Right atrium auricular region (tissue), 2 donors: ENCODE measurements at regions not wholly inside any gene's neighbourhood (a gene's known extent, or its start where the extent isn't known, plus 50 kb on each side); places are given as distances from the start of the nearest gene placed in this dataset.

Experiments used
- DNase-seq: peaks from one replicate; pipeline ENCODE4 v3.0.0-alpha.2; 2019; ENCODE audit warnings: low spot score
- H3K27ac ChIP-seq, 2 donors: fragments of 200-600 bp; sonication (generic); 1 replicate in 1 of 2; 2 replicates in 1 of 2; pipeline ENCODE4 v1.5.1; 2016 to 2019
- H3K27me3 ChIP-seq, 2 donors: fragments of 200-600 bp; sonication (generic); one replicate each; pipeline versions ENCODE4 v1.5.1 to v1.6.0; 2017 to 2019
- H3K36me3 ChIP-seq: fragments of 200-600 bp; sonication (generic); one replicate; pipeline ENCODE4 v1.5.1; 2016
- H3K4me1 ChIP-seq, 2 donors: fragments of 200-600 bp; sonication (generic); one replicate each; pipeline versions ENCODE4 v1.5.1 to v1.6.0; 2017 to 2019
- H3K4me3 ChIP-seq, 2 donors: fragments of 200-600 bp; sonication (generic); 1 replicate in 1 of 2; 2 replicates in 1 of 2; pipeline ENCODE4 v1.5.1; 2017 to 2019; ENCODE audit warnings: mild to moderate bottlenecking in 1 of 2, moderate library complexity in 1 of 2
- H3K9me3 ChIP-seq, 2 donors: fragments of 200-600 bp; sonication (generic); one replicate each; pipeline ENCODE4 v1.5.1; 2019
- CTCF ChIP-seq, 2 donors: fragments of 200-600 bp; sonication (generic); IDR thresholded peaks; one replicate each; pipeline ENCODE4 v1.5.1; 2019; ENCODE audit warnings: antibody characterized with exemption in 2 of 2

DNA sequence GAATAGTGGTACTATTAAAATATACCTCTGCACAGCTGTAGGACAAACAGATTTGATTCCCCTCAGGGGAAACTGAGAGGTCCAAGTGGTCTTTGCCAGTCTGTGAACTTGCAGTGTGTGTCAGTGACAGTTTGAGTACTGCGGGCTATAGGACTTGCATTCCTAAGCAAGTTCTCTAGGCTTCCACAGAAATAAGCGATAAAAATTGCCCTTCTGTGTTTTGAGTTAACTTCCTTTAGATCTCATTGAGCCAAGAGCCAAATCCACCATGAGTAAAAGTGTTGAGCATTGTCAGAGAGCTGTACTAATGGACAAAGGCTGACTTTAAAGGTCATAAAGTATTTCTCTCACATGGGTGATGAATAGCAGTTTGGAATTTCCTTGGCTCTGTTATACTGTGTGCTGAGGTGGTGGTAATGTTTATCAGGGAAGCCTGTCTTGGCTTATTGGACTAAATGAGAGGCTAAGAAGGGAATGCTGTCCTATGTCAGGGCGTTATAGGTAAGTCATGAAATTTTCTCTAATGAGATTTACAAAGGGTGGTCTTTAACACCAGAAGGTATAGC, 122.6 kb upstream of the MAP3K7 start:
- no peak for DNase-seq
- H3K4me3 ChIP-seq = no peak overlapping the region
- H3K27ac ChIP-seq = no peak overlapping the region
- H3K9me3 ChIP-seq = no peaks in the 10 kb centered on the region
- H3K4me1 ChIP-seq = no peaks in the 10 kb centered on the region
- no peak for TF ChIP-seq CTCF (IDR thresholded peaks at IDR 0.05)
- no peaks in the 10 kb centered on the region for H3K27me3 ChIP-seq
- H3K36me3 ChIP-seq = no peaks in the 10 kb centered on the region

GRCh38 chr6:90708206-90708737, 121.4 kb upstream of the MAP3K7 start:
- no peak overlapping the region for H3K4me3 ChIP-seq
- H3K36me3 ChIP-seq = no peaks in the 10 kb centered on the region
- no peak for DNase-seq
- TF ChIP-seq CTCF (IDR thresholded peaks at IDR 0.05) = no peak
- no peak overlapping the region for H3K27ac ChIP-seq
- H3K27me3 ChIP-seq = no peaks in the 10 kb centered on the region
- H3K4me1 ChIP-seq = no peaks in the 10 kb centered on the region
- H3K9me3 ChIP-seq = no peaks in the 10 kb centered on the region

DNA sequence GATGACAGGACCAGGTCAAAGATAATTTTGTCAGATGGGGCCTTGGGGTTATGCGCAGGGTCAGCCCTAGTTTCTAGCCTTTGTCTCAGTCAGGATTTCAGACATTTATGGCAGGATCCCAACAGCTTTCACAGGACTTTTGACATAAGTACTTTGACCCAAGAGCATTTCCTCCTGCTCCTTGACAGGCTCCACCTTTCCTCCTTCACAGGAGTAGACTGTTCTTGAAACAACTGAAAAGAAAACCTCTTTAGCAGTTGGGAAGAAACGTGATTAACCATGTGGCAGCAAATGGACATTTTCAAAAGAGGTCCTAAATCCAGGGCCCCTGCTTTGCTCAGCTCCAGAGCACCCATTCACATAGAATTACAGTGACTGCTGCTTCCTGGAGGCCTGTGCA, 120.4 kb upstream of the MAP3K7 start:
- Histone ChIP-seq H3K27me3 (no peaks in the 10 kb centered on the region), H3K4me1 (no peaks in the 10 kb centered on the region), H3K9me3 (no peaks in the 10 kb centered on the region), H3K4me3 (no peak overlapping the region), H3K27ac (no peak overlapping the region), H3K36me3 (no peaks in the 10 kb centered on the region)
- no peak for TF ChIP-seq CTCF (IDR thresholded peaks at IDR 0.05)
- DNase-seq = no peak

DNA sequence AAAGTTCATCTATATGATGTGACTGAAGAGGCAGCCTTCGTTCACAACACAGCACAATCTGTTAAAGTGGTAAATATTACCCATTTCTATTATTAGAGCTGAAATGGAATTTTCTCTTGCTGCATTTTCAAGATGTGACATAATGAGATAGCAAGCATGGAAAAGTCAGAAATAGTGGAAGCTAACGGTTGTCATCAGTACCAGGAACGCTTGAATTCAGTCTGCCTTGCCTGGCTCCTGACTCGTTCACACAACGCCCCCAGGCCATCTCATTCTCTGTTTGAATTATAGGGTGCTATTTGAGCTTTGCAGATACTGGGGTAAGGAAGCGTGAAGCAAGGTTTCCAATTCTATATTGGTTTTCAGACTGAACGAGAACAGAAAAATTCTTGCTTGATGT, 116.5 kb upstream of the MAP3K7 start:
- no peaks in the 10 kb centered on the region for H3K9me3 ChIP-seq

GRCh38 chr6:90701926-90702325, 115.1 kb upstream of the MAP3K7 start:
- DNase-seq = no peak
- Histone ChIP-seq H3K27me3 (no peaks in the 10 kb centered on the region), H3K9me3 (no peaks in the 10 kb centered on the region), H3K4me1 (no peaks in the 10 kb centered on the region), H3K4me3 (no peak overlapping the region), H3K36me3 (no peaks in the 10 kb centered on the region), H3K27ac (no peak overlapping the region)
- TF ChIP-seq CTCF (IDR thresholded peaks at IDR 0.05) = no peak

More for the DNA sequence above, 116.5 kb upstream of the MAP3K7 start:
- no peaks in the 10 kb centered on the region for H3K27me3 ChIP-seq
- no peak overlapping the region for H3K27ac ChIP-seq
- no peak for DNase-seq
- no peak overlapping the region for H3K4me3 ChIP-seq
- no peak for TF ChIP-seq CTCF (IDR thresholded peaks at IDR 0.05)
- no peaks in the 10 kb centered on the region for H3K36me3 ChIP-seq
- no peaks in the 10 kb centered on the region for H3K4me1 ChIP-seq
